GM23338 (cell line): ENCODE measurements at regions not wholly inside any gene's neighbourhood (a gene's known extent, or its start where the extent isn't known, plus 50 kb on each side); places are given as distances from the start of the nearest gene placed in this dataset.

Source experiments
- ATAC-seq: fragments of 200-7000 bp; cut with Tn5 transposase; 3 replicates; pipeline ENCODE4 v1.9.1; 2020
- DNase-seq: peaks from one replicate; pipeline ENCODE4 v3.0.0-alpha.2; 2015; ENCODE audit warnings: low spot score
- H2AFZ ChIP-seq: fragments of 200-600 bp; sonication (generic); 2 replicates; pipeline ENCODE4 v1.8.0; 2016; ENCODE audit warnings: antibody characterized with exemption, mild to moderate bottlenecking, moderate library complexity
- H3F3A ChIP-seq: fragments of 200-600 bp; sonication (generic); replicated peaks from 2 replicates; pipeline ENCODE4 v1.8.0; 2017; ENCODE audit warnings: antibody characterized with exemption, mixed run types, low read depth
- H3K27ac ChIP-seq: fragments of 200-600 bp; sonication (generic); 2 replicates; pipeline ENCODE4 v1.6.1; 2016; ENCODE audit warnings: low read depth
- H3K27me3 ChIP-seq: fragments of 200-600 bp; sonication (generic); 2 replicates; pipeline ENCODE4 v1.8.0; 2016; ENCODE audit warnings: mild to moderate bottlenecking, mixed run types, moderate library complexity; ENCODE audit not compliant: insufficient read depth
- H3K36me3 ChIP-seq: fragments of 200-600 bp; sonication (generic); 2 replicates; pipeline ENCODE4 v1.8.0; 2016; ENCODE audit warnings: mild to moderate bottlenecking; ENCODE audit not compliant: insufficient read depth
- H3K4me1 ChIP-seq: fragments of 200-600 bp; sonication (generic); 2 replicates; pipeline ENCODE4 v1.8.0; 2016; ENCODE audit warnings: mild to moderate bottlenecking, moderate library complexity; ENCODE audit not compliant: insufficient read depth
- H3K4me2 ChIP-seq: fragments of 200-600 bp; sonication (generic); 2 replicates; pipeline ENCODE4 v1.7.1; 2017; ENCODE audit warnings: mixed run types
- H3K4me3 ChIP-seq: fragments of 200-600 bp; sonication (generic); 2 replicates; pipeline ENCODE4 v1.6.1; 2016; ENCODE audit warnings: mixed run types
- H3K79me2 ChIP-seq: fragments of 200-600 bp; sonication (generic); replicated peaks from 2 replicates; pipeline ENCODE4 v1.8.0; 2017; ENCODE audit warnings: mild to moderate bottlenecking; ENCODE audit not compliant: insufficient read depth
- H3K9me2 ChIP-seq: fragments of 200-600 bp; sonication (generic); 2 replicates; pipeline ENCODE4 v1.8.0; 2017; ENCODE audit not compliant: insufficient read depth
- H4K20me1 ChIP-seq: fragments of 200-600 bp; sonication (generic); replicated peaks from 2 replicates; pipeline ENCODE4 v1.8.0; 2017; ENCODE audit warnings: mild to moderate bottlenecking; ENCODE audit not compliant: insufficient read depth
- H3K27ac Mint-ChIP-seq: 2 replicates; pipeline ENCODE4 v1.8.0; 2020; ENCODE audit warnings: inconsistent platforms, mild to moderate bottlenecking, moderate library complexity, mixed read lengths
- H3K27me3 Mint-ChIP-seq: 3 replicates; pipeline ENCODE4 v1.8.0; 2022; ENCODE audit warnings: low read depth, mild to moderate bottlenecking, moderate library complexity, mixed read lengths, inconsistent platforms; ENCODE audit not compliant: insufficient read depth, poor library complexity
- H3K36me3 Mint-ChIP-seq: 3 replicates; pipeline ENCODE4 v1.8.0; 2021; ENCODE audit warnings: low read depth, mild to moderate bottlenecking, inconsistent platforms, moderate library complexity, mixed read lengths
- H3K4me1 Mint-ChIP-seq: 3 replicates; pipeline ENCODE4 v1.8.0; 2020; ENCODE audit warnings: mild to moderate bottlenecking, inconsistent platforms, mixed read lengths
- H3K4me3 Mint-ChIP-seq: 3 replicates; pipeline ENCODE4 v1.8.0; 2021; ENCODE audit warnings: moderate library complexity, mild to moderate bottlenecking, inconsistent platforms, mixed read lengths
- H3K9me3 Mint-ChIP-seq: 3 replicates; pipeline ENCODE4 v1.8.0; 2020; ENCODE audit warnings: moderate library complexity, mild to moderate bottlenecking, inconsistent platforms, mixed read lengths
- CREB1 ChIP-seq: fragments of 250-450 bp; sonication (Bioruptor Pico); IDR thresholded peaks from 2 replicates; pipeline ENCODE4 v1.5.0; 2020; ENCODE audit warnings: low read depth, mild to moderate bottlenecking, moderate library complexity
- CTCF ChIP-seq, 2 experiments: fragments of 200-600 bp in 1 of 2; sonication (generic) in 1 of 2; conservative IDR thresholded peaks; 2 replicates each; pipeline versions ENCODE4 v1.5.1 to v1.6.1; 2016 to 2017; ENCODE audit warnings: antibody characterized with exemption in 2 of 2, low read depth in 2 of 2, mild to moderate bottlenecking in 2 of 2, moderate library complexity in 1 of 2
- EZH2 ChIP-seq: fragments of 200-600 bp; sonication (generic); IDR thresholded peaks from one replicate; pipeline ENCODE4 v1.8.0; 2017; ENCODE audit warnings: antibody characterized with exemption, mild to moderate bottlenecking, low read depth; ENCODE audit not compliant: unreplicated experiment
- EZH2phosphoT487 ChIP-seq: fragments of 200-600 bp; sonication (generic); IDR thresholded peaks from one replicate; pipeline ENCODE4 v1.8.1; 2018; ENCODE audit warnings: antibody characterized with exemption; ENCODE audit not compliant: unreplicated experiment
- JUNB ChIP-seq: IDR thresholded peaks from one replicate; pipeline ENCODE4 v1.6.1; 2016; ENCODE audit warnings: antibody characterized with exemption; ENCODE audit not compliant: unreplicated experiment
- NANOG ChIP-seq: IDR thresholded peaks from 2 replicates; pipeline ENCODE4 v1.6.1; 2016; ENCODE audit warnings: antibody characterized with exemption, borderline replicate concordance
- POLR2AphosphoS5 ChIP-seq: IDR thresholded peaks from 2 replicates; pipeline ENCODE4 v1.6.1; 2016; ENCODE audit warnings: antibody characterized with exemption, low read depth
- STAT1 ChIP-seq: IDR thresholded peaks from one replicate; pipeline ENCODE4 v1.6.1; 2016; ENCODE audit warnings: antibody characterized with exemption; ENCODE audit not compliant: unreplicated experiment
- ZNF114 ChIP-seq: fragments of 250-450 bp; sonication (Bioruptor Pico); IDR thresholded peaks from 2 replicates; pipeline ENCODE4 v1.5.0; 2020; ENCODE audit warnings: mild to moderate bottlenecking, moderate library complexity
- ZNF331 ChIP-seq: fragments of 250-450 bp; sonication (Bioruptor Pico); IDR thresholded peaks from 2 replicates; pipeline ENCODE4 v1.5.0; 2020; ENCODE audit warnings: low read depth, mild to moderate bottlenecking, moderate library complexity
- ZNF462 ChIP-seq: fragments of 250-450 bp; sonication (Bioruptor Pico); IDR thresholded peaks from 2 replicates; pipeline ENCODE4 v1.5.0; 2020; ENCODE audit warnings: mild to moderate bottlenecking, moderate library complexity
- TF ChIP-seq, protein P1 (sequence below): IDR thresholded peaks from 2 replicates; pipeline ENCODE4 v1.6.1; 2016; ENCODE audit warnings: antibody characterized with exemption
- TF ChIP-seq, protein P2 (sequence below): IDR thresholded peaks from one replicate; pipeline ENCODE4 v1.6.1; 2018; ENCODE audit warnings: antibody characterized with exemption; ENCODE audit not compliant: unreplicated experiment

- H3K4me1 ChIP-seq = no peaks in the 10 kb centered on the region
- no peaks in the 10 kb centered on the region for H3K79me2 ChIP-seq
- no peak overlapping the region for H2AFZ ChIP-seq
- H3F3A ChIP-seq = no peaks in the 10 kb centered on the region
- H3K36me3 Mint-ChIP-seq = no peaks in the 10 kb centered on the region
- ATAC-seq (no peak), DNase-seq (no peak)
- no peaks in the 10 kb centered on the region for H3K4me1 Mint-ChIP-seq
- H3K27me3 ChIP-seq = no peaks in the 10 kb centered on the region
- TF ChIP-seq ZNF331 (CRISPR knock-in tag) (no peak), JUNB (no peak), NANOG (no peak), EZH2phosphoT487 (no peak), ZNF114 (CRISPR knock-in tag) (no peak), CREB1 (CRISPR knock-in tag) (no peak), STAT1 (no peak), CTCF (conservative IDR thresholded peaks at IDR 0.05; ENCODE audit: low read depth in 2 of 2) (no peak), EZH2 (no peak), ZNF462 (CRISPR knock-in tag) (no peak), POLR2AphosphoS5 (no peak)
- TF ChIP-seq, protein P1, sequence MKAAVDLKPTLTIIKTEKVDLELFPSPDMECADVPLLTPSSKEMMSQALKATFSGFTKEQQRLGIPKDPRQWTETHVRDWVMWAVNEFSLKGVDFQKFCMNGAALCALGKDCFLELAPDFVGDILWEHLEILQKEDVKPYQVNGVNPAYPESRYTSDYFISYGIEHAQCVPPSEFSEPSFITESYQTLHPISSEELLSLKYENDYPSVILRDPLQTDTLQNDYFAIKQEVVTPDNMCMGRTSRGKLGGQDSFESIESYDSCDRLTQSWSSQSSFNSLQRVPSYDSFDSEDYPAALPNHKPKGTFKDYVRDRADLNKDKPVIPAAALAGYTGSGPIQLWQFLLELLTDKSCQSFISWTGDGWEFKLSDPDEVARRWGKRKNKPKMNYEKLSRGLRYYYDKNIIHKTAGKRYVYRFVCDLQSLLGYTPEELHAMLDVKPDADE = no peak
- TF ChIP-seq, protein P2, sequence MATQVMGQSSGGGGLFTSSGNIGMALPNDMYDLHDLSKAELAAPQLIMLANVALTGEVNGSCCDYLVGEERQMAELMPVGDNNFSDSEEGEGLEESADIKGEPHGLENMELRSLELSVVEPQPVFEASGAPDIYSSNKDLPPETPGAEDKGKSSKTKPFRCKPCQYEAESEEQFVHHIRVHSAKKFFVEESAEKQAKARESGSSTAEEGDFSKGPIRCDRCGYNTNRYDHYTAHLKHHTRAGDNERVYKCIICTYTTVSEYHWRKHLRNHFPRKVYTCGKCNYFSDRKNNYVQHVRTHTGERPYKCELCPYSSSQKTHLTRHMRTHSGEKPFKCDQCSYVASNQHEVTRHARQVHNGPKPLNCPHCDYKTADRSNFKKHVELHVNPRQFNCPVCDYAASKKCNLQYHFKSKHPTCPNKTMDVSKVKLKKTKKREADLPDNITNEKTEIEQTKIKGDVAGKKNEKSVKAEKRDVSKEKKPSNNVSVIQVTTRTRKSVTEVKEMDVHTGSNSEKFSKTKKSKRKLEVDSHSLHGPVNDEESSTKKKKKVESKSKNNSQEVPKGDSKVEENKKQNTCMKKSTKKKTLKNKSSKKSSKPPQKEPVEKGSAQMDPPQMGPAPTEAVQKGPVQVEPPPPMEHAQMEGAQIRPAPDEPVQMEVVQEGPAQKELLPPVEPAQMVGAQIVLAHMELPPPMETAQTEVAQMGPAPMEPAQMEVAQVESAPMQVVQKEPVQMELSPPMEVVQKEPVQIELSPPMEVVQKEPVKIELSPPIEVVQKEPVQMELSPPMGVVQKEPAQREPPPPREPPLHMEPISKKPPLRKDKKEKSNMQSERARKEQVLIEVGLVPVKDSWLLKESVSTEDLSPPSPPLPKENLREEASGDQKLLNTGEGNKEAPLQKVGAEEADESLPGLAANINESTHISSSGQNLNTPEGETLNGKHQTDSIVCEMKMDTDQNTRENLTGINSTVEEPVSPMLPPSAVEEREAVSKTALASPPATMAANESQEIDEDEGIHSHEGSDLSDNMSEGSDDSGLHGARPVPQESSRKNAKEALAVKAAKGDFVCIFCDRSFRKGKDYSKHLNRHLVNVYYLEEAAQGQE = no peak
- H3K36me3 ChIP-seq = no peaks in the 10 kb centered on the region
- H3K9me2 ChIP-seq = peaks cover 5% of the 10 kb centered on the region; the same call in 1 of the 2 replicates
- H3K9me3 Mint-ChIP-seq = no peaks in the 10 kb centered on the region
- H3K27me3 Mint-ChIP-seq = no peaks in the 10 kb centered on the region
- H3K4me3 Mint-ChIP-seq = no peak overlapping the region
- H3K27ac ChIP-seq = no peak overlapping the region
- H3K4me2 ChIP-seq = no peak overlapping the region
- H4K20me1 ChIP-seq = no peaks in the 10 kb centered on the region
- no peak overlapping the region for H3K4me3 ChIP-seq
- H3K27ac Mint-ChIP-seq = no peak overlapping the region
These were observed 200.3 kb upstream of the SLC39A10 start for GRCh38 chr2:195456771-195457170.
